Fibroblast of mammary gland (primary cell): ENCODE measurements at regions not wholly inside any gene's neighbourhood (a gene's known extent, or its start where the extent isn't known, plus 50 kb on each side); places are given as distances from the start of the nearest gene placed in this dataset.

ENCODE experiments used
- DNase-seq: peaks from one replicate; pipeline ENCODE4 v3.0.0-alpha.2; 2010; ENCODE audit warnings: low read depth
- H3K4me3 ChIP-seq: 2 replicates; pipeline ENCODE4 v1.5.1; 2011; ENCODE audit warnings: low read depth, mild to moderate bottlenecking, low read length, moderate library complexity; ENCODE audit not compliant: control insufficient read depth
- TF ChIP-seq, protein P1 (sequence below): conservative IDR thresholded peaks from 2 replicates; pipeline ENCODE4 v1.5.1; 2011; ENCODE audit warnings: low read depth, low read length, inconsistent platforms; ENCODE audit not compliant: control insufficient read depth, insufficient read depth

DNA sequence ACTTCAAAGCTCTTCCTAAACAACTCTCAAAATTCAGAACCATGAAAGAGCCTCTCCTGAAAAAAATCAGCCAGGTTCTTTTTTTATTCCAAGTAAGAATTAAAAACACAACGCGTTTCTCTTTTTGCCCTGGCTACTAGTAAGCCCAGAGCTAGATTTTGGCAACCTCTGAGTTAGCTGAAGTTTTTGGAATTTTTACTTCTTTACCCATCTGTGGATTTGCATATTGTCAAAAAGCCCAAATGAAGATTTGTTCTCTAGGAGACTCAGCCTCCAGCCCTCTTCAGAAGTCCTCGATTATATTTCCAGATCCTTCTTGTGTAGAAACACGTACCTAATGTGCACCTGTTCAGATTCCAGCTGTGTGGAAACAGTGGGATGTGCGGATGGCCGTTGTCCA is 517.9 kb downstream of the TBC1D22A start:
- H3K4me3 ChIP-seq = no peak overlapping the region
- TF ChIP-seq, protein P1, sequence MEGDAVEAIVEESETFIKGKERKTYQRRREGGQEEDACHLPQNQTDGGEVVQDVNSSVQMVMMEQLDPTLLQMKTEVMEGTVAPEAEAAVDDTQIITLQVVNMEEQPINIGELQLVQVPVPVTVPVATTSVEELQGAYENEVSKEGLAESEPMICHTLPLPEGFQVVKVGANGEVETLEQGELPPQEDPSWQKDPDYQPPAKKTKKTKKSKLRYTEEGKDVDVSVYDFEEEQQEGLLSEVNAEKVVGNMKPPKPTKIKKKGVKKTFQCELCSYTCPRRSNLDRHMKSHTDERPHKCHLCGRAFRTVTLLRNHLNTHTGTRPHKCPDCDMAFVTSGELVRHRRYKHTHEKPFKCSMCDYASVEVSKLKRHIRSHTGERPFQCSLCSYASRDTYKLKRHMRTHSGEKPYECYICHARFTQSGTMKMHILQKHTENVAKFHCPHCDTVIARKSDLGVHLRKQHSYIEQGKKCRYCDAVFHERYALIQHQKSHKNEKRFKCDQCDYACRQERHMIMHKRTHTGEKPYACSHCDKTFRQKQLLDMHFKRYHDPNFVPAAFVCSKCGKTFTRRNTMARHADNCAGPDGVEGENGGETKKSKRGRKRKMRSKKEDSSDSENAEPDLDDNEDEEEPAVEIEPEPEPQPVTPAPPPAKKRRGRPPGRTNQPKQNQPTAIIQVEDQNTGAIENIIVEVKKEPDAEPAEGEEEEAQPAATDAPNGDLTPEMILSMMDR = no peak
- DNase-seq = no peak

DNA sequence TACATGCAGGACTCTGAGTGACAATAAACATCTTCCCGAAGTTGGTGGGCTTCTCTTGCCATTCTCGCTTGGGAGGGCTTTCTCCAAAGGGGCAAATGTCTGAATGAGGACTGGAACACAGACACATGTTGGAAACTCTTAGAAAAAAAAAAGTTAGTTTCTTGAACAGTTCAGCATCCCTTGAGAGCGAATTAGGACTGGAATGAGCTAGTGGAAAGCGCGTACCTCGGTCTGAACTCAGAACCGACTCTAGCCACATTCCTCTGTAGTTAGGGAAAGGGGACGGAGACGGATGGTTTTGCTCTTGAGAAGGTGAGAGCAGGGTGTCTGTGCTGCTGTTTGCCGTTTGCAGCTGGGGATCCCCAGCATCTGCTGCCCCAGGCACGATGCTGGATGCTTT is 517.3 kb downstream of the TBC1D22A start:
- TF ChIP-seq, protein P1 = no peak
- no peak for DNase-seq
- H3K4me3 ChIP-seq = no peak overlapping the region

DNA sequence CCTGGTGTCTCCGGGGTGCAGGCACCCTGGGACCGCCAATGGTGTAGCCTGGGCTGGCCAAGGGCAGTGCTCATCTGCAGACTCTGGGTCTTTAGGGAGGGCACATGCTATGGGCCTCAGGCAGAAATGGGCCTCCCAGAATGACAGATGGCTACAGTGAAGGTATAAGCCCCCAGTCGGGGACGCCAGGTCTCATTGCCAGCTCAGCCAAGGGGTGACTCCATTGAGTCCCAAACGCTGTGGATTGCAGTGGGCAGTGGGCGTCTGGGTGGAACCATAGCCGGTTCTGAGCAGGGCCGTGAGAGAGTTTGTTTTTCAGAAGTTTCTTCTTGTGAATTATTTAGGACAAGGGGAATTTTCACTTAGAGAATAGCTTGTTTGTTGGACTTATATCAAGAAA is 516.9 kb downstream of the TBC1D22A start:
- no peak overlapping the region for H3K4me3 ChIP-seq
- TF ChIP-seq, protein P1 = no peak
- no peak for DNase-seq

DNA sequence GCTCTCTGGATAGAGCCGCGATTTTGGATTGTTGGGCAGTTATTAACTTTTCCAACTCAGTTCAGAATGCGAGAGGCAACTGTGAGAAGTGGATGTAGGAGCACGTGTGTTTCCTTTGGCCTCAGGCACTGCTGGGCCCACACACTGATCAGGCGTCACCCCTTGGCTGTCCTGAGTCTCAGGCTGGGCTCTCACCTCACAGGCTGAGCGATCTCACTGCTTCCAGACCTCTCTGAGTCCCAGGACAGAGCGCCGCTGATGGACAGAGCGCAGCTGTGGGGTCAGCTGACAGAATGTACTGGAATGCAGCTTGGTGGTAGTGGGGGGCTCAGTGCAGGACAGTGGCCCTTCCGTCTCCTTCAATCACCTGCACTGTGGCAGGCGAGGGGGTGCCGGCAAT is 516.2 kb downstream of the TBC1D22A start:
- no peak for DNase-seq
- TF ChIP-seq, protein P1 = no peak
- no peak overlapping the region for H3K4me3 ChIP-seq

DNA sequence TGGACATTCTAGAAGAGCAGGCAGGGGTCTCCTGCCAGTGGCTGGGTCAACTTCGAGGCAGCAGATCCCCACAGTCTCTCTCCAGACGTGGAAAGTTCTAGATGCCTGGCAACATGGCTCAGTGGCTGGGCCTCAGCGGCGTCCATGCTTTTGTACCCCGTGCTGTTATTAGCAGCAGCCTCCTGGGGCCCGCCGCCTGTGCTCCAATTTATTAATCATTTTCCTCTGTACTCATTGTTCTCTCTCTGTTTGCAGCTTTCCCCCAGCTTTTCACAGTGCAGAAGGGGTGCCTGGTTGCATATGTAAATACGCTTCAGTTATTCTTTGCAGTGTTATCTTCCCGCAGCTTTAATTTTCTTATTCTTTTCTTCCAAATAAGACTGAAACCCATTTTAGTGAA is 515.1 kb downstream of the TBC1D22A start:
- no peak for DNase-seq
- no peak overlapping the region for H3K4me3 ChIP-seq
- TF ChIP-seq, protein P1 = no peak

DNA sequence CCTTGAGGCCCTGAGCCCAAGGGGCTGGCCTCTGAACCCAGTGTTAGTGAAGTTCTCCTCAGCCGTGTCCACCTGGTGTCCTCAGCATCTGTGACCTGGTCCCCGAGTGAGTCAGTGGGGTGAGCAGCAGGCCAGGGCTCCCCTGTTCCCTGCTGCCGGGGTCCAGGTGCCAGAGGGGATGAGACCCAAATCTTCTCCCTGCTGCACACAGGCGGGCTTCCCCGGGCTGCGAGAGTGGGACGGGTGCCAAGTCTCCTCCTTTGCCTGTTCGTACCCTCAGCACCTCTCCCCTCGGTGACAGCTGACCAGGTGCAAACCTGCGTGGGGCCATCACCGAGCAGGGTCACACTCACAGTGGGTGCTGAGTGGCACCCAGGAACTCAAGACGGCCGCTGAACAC is 514.5 kb downstream of the TBC1D22A start:
- DNase-seq = no peak
- TF ChIP-seq, protein P1 = no peak
- H3K4me3 ChIP-seq = no peak overlapping the region

DNA sequence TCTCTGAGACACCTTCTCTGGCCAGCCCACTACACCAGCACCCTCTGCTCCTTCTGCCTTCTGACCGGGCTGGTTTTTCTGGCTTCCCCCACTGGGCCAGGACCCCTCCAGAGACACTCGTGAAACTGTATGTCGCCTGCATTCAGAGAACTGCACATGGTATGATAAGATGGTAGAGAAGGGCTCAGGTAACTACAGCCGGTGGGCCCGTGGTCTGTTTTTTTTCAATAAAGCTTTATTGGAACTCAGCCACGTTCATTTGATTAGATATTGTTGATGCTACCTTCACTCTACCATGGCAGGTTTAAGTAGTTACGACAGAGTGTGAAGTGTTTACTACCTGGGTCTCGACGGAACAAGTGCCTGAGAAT is 514.0 kb downstream of the TBC1D22A start:
- no peak overlapping the region for H3K4me3 ChIP-seq
- TF ChIP-seq, protein P1 = no peak
- no peak for DNase-seq
